ENCODE measurements at regions not wholly inside any gene's neighbourhood (a gene's known extent, or its start where the extent isn't known, plus 50 kb on each side); places are given as distances from the start of the nearest gene placed in this dataset.
A peak's percentile ranks its signal among the peaks of the same experiment; 100 is the strongest.

- no peaks in the 10 kb centered on the region for H3K36me3 Mint-ChIP-seq (ENCODE audit: low read depth)
- H3K9ac ChIP-seq (ENCODE audit: extremely low read depth, low read length, poor library complexity, severe bottlenecking), result no peak overlapping the region
- H3K4me3 ChIP-seq (ENCODE audit: low read length), result no peak overlapping the region
- H3K4me1 ChIP-seq (ENCODE audit: control insufficient read depth, insufficient read depth, low read length), result no peaks in the 10 kb centered on the region
- no peak overlapping the region for H3K4me3 Mint-ChIP-seq
- no peak for DNase-seq
- H3K27ac ChIP-seq (ENCODE audit: low read depth, low read length), result no peak overlapping the region
- H3K4me1 Mint-ChIP-seq, result no peaks in the 10 kb centered on the region
- H3K27ac Mint-ChIP-seq, result no peak overlapping the region
- WGBS, 2 experiments (ENCODE audit: insufficient coverage in 1 of 2, insufficient read length in 1 of 2), result 90 to 100% methylated on average over 3 to 4 of the region's 4 CpGs
- H3K9me3 ChIP-seq (ENCODE audit: control insufficient read depth, low read length), result no peaks in the 10 kb centered on the region
- H3K27me3 Mint-ChIP-seq (ENCODE audit: insufficient read depth), result no peaks in the 10 kb centered on the region
- no peaks in the 10 kb centered on the region for H3K36me3 ChIP-seq (ENCODE audit: control insufficient read depth, insufficient read depth, low read length)
- no peaks in the 10 kb centered on the region for H3K27me3 ChIP-seq (ENCODE audit: control insufficient read depth, insufficient read depth, low read length, poor library complexity, severe bottlenecking)
- TF ChIP-seq CTCF (conservative IDR thresholded peaks at IDR 0.05), result no peak
- no peaks in the 10 kb centered on the region for H3K9me3 Mint-ChIP-seq
Observed at GRCh38 chr16:52718046-52718445, 171.1 kb upstream of the TOX3 start.

- H3K27ac ChIP-seq (ENCODE audit: low read depth, low read length), result no peak overlapping the region
- no peaks in the 10 kb centered on the region for H3K4me1 ChIP-seq (ENCODE audit: control insufficient read depth, insufficient read depth, low read length)
- no peaks in the 10 kb centered on the region for H3K9me3 ChIP-seq (ENCODE audit: control insufficient read depth, low read length)
- H3K9ac ChIP-seq (ENCODE audit: extremely low read depth, low read length, poor library complexity, severe bottlenecking), result no peak overlapping the region
- no peak for DNase-seq
- peaks cover 5% of the 10 kb centered on the region for H3K4me1 Mint-ChIP-seq
- no peaks in the 10 kb centered on the region for H3K36me3 Mint-ChIP-seq (ENCODE audit: low read depth)
- no peaks in the 10 kb centered on the region for H3K27me3 ChIP-seq (ENCODE audit: control insufficient read depth, insufficient read depth, low read length, poor library complexity, severe bottlenecking)
- H3K36me3 ChIP-seq (ENCODE audit: control insufficient read depth, insufficient read depth, low read length), result no peaks in the 10 kb centered on the region
- WGBS, 2 experiments (ENCODE audit: insufficient coverage in 1 of 2, insufficient read length in 1 of 2), result 91 to 95% methylated on average over 7 of the region's 7 CpGs
- H3K9me3 Mint-ChIP-seq, result no peaks in the 10 kb centered on the region
- H3K27me3 Mint-ChIP-seq (ENCODE audit: insufficient read depth), result no peaks in the 10 kb centered on the region
- H3K27ac Mint-ChIP-seq, result no peak overlapping the region
- no peak for TF ChIP-seq CTCF (conservative IDR thresholded peaks at IDR 0.05)
- no peak overlapping the region for H3K4me3 ChIP-seq (ENCODE audit: low read length)
- H3K4me3 Mint-ChIP-seq, result no peak overlapping the region
Observed at GRCh38 chr16:52713740-52714139, 166.8 kb upstream of the TOX3 start.

GRCh38 chr16:52709306-52709705 is 162.4 kb upstream of the TOX3 start:
- H3K4me1 ChIP-seq (ENCODE audit: control insufficient read depth, insufficient read depth, low read length), result no peaks in the 10 kb centered on the region
- H3K36me3 Mint-ChIP-seq (ENCODE audit: low read depth), result no peaks in the 10 kb centered on the region
- H3K9me3 Mint-ChIP-seq, result no peaks in the 10 kb centered on the region
- H3K4me1 Mint-ChIP-seq, result peaks cover 11% of the 10 kb centered on the region
- no peaks in the 10 kb centered on the region for H3K9me3 ChIP-seq (ENCODE audit: control insufficient read depth, low read length)
- H3K36me3 ChIP-seq (ENCODE audit: control insufficient read depth, insufficient read depth, low read length), result no peaks in the 10 kb centered on the region
- H3K4me3 Mint-ChIP-seq, result no peak overlapping the region
- peak; percentile 49 for DNase-seq
- WGBS, 2 experiments (ENCODE audit: insufficient coverage in 1 of 2, insufficient read length in 1 of 2), result 55% methylated on average over 3 of the region's 3 CpGs; no CpG with 5 or more reads in 1 of the 2 experiments
- H3K27me3 ChIP-seq (ENCODE audit: control insufficient read depth, insufficient read depth, low read length, poor library complexity, severe bottlenecking), result no peaks in the 10 kb centered on the region
- no peak overlapping the region for H3K27ac Mint-ChIP-seq
- H3K9ac ChIP-seq (ENCODE audit: extremely low read depth, low read length, poor library complexity, severe bottlenecking), result no peak overlapping the region
- H3K4me3 ChIP-seq (ENCODE audit: low read length), result no peak overlapping the region
- peak; percentile 56 for TF ChIP-seq CTCF (conservative IDR thresholded peaks at IDR 0.05)
- peaks cover 3% of the 10 kb centered on the region for H3K27me3 Mint-ChIP-seq (ENCODE audit: insufficient read depth)
- H3K27ac ChIP-seq (ENCODE audit: low read depth, low read length), result no peak overlapping the region

Measured in endodermal cell (in vitro differentiated cells).